HepG2 (cell line): ENCODE measurements at regions not wholly inside any gene's neighbourhood (a gene's known extent, or its start where the extent isn't known, plus 50 kb on each side); places are given as distances from the start of the nearest gene placed in this dataset.

Source experiments
- ATAC-seq: fragments of 200-7000 bp; cut with Tn5 transposase; 3 replicates; pipeline ENCODE4 v1.9.1; 2020; ENCODE audit warnings: mild to moderate bottlenecking, moderate library complexity
- BruUV-seq: library from RNA; stranded (reverse); fragments of 400-500 nt; replicated peaks from 2 replicates; lab custom pipeline; 2021; lab: Mats Ljungman, UMichigan
- CTCF ChIA-PET: fragments of 300-600 bp; formaldehyde crosslinking; extraction: SDS; loops from one replicate; lab custom pipeline; 2021; ENCODE audit warnings: low total read pairs, inconsistent platforms, low intra/inter-chr PET ratio; lab: Yijun Ruan, JAX
- POLR2A ChIA-PET: fragments of 350-600 bp; sonication (Branson Sonifier 250); formaldehyde crosslinking; loops from one replicate; lab custom pipeline; 2020; ENCODE audit warnings: antibody characterized with exemption, inconsistent platforms; lab: Yijun Ruan, JAX
- DNase-seq: peaks from one replicate; pipeline ENCODE4 v3.0.0-alpha.2; 2015; ENCODE audit warnings: low spot score
- FAIRE-seq: peaks from 3 replicates; lab custom pipeline; 2011; peaks lifted over from hg19 to GRCh38; lab: Jason Lieb, UNC
- H2AFZ ChIP-seq: one replicate; pipeline ENCODE4 v1.6.1; 2011; ENCODE audit warnings: low read length, inconsistent platforms
- H3K27ac ChIP-seq: fragments of 300-600 bp; 3 replicates; pipeline ENCODE4 v1.8.0; 2011; ENCODE audit warnings: mixed run types, mild to moderate bottlenecking, mixed read lengths, low read length, inconsistent platforms; ENCODE audit not compliant: insufficient read depth; ENCODE audit errors: extremely low read length
- H3K27me3 ChIP-seq, 2 experiments: fragments of 200-600 bp in 1 of 2; 2 replicates in 1 of 2; 3 replicates in 1 of 2; pipeline versions ENCODE4 v1.6.0 to v1.8.0; 2011; ENCODE audit warnings: low read length in 2 of 2, mild to moderate bottlenecking in 2 of 2, moderate library complexity in 2 of 2, inconsistent platforms in 1 of 2; ENCODE audit not compliant: insufficient read depth in 2 of 2, control insufficient read depth in 1 of 2
- H3K36me3 ChIP-seq, 2 experiments: fragments of 200-600 bp in 1 of 2; replicated peaks in 1 of 2; 2 replicates in 1 of 2; 3 replicates in 1 of 2; pipeline versions ENCODE4 v1.5.1 to v1.8.0; 2011; ENCODE audit warnings: low read length in 2 of 2, inconsistent platforms in 1 of 2; ENCODE audit not compliant: insufficient read depth in 2 of 2, control insufficient read depth in 1 of 2
- H3K4me1 ChIP-seq: 2 replicates; pipeline ENCODE4 v1.5.1; 2012; ENCODE audit warnings: low read length, inconsistent platforms; ENCODE audit not compliant: insufficient read depth
- H3K4me2 ChIP-seq: 2 replicates; pipeline ENCODE4 v1.6.0; 2011; ENCODE audit warnings: low read depth, low read length, inconsistent platforms
- H3K4me3 ChIP-seq, 3 experiments: fragments of 200-600 bp in 1 of 3; sonication (generic), shearing (Covaris generic) in 1 of 3; replicated peaks in 1 of 3; 2 replicates each; pipeline ENCODE4 v1.5.1; 2011 to 2016; ENCODE audit warnings: low read length in 3 of 3, inconsistent platforms in 2 of 3, low read depth in 2 of 3, mild to moderate bottlenecking in 2 of 3, control low read depth in 1 of 3, mixed read lengths in 1 of 3; ENCODE audit not compliant: insufficient read depth in 1 of 3
- H3K79me2 ChIP-seq: one replicate; pipeline ENCODE4 v1.6.1; 2011; ENCODE audit warnings: low read length, inconsistent platforms; ENCODE audit not compliant: insufficient read depth
- H3K9ac ChIP-seq: 2 replicates; pipeline ENCODE4 v1.6.0; 2011; ENCODE audit warnings: mild to moderate bottlenecking, low read depth, low read length, inconsistent platforms; ENCODE audit not compliant: insufficient read depth
- H3K9me3 ChIP-seq: 2 replicates; pipeline ENCODE4 v1.5.1; 2012; ENCODE audit warnings: mild to moderate bottlenecking, low read length
- H4K20me1 ChIP-seq: 2 replicates; pipeline ENCODE4 v1.6.0; 2011; ENCODE audit warnings: inconsistent platforms, mild to moderate bottlenecking, low read length, moderate library complexity; ENCODE audit not compliant: insufficient read depth
- DRAP1 ChIP-seq: IDR thresholded peaks from 2 replicates; pipeline ENCODE4 v1.6.1; 2016; ENCODE audit warnings: missing genetic modification reagents, missing compliant biosample characterization
- HOXD1 ChIP-seq: sonication (generic); formaldehyde crosslinking; IDR thresholded peaks from 2 replicates; pipeline ENCODE4 v1.5.0; 2020; ENCODE audit warnings: missing genetic modification reagents
- TBP ChIP-seq: sonication (generic); formaldehyde crosslinking; IDR thresholded peaks from 2 replicates; pipeline ENCODE4 v1.5.0; 2020; ENCODE audit warnings: missing genetic modification reagents
- ZBED4 ChIP-seq: sonication (generic); formaldehyde crosslinking; IDR thresholded peaks from 2 replicates; pipeline ENCODE4 v1.4.0; 2020; ENCODE audit warnings: missing genetic modification reagents, borderline replicate concordance
- ZHX1 ChIP-seq: sonication (generic); formaldehyde crosslinking; IDR thresholded peaks from 2 replicates; pipeline ENCODE4 v1.8.1; 2022; ENCODE audit warnings: low read depth, mild to moderate bottlenecking, missing genetic modification reagents
- ZNF292 ChIP-seq: sonication (generic); formaldehyde crosslinking; IDR thresholded peaks from 2 replicates; pipeline ENCODE4 v1.8.1; 2022; ENCODE audit warnings: mild to moderate bottlenecking, low read depth, missing genetic modification reagents, borderline replicate concordance
- ZNF597 ChIP-seq: sonication (generic); formaldehyde crosslinking; IDR thresholded peaks from 2 replicates; pipeline ENCODE4 v1.5.0; 2020; ENCODE audit warnings: missing genetic modification reagents
- WGBS: methylation state at CpG from one replicate; pipeline ENCODE4 v1.1.6; 2017; ENCODE audit warnings: low lambda C conversion rate; 5-methylcytosine and 5-hydroxymethylcytosine counted together
- in situ Hi-C: cut with HindIII; loops from 2 replicates; pipeline ENCODE4 v1.10.0; 2017; ENCODE audit warnings: low pct_unique_long_range_greater_than_20kb; ENCODE audit not compliant: extremely low pct_ligation_motif_present
- intact Hi-C: fragments of 100-400 bp; cut with micrococcal nuclease; formaldehyde crosslinking; loops from one replicate; pipeline ENCODE4 v1.10.0; 2022; ENCODE audit not compliant: unreplicated experiment

GRCh38 chr10:114761205-114762193 lies 60.1 kb upstream of the FHIP2A start:
- H3K27ac ChIP-seq: no peak overlapping the region
- ChIA-PET CTCF (no interaction called here), POLR2A (no interaction called here)
- H3K27me3 ChIP-seq: peaks cover 2 to 11% of the 10 kb centered on the region in 2 experiments; a peak in 4 of 5 replicates
- H4K20me1 ChIP-seq: no peaks in the 10 kb centered on the region
- no peaks in the 10 kb centered on the region for H3K36me3 ChIP-seq
- intact Hi-C loops (no loop called here), in situ Hi-C loops (no loop called here)
- no peak for DNase-seq
- H2AFZ ChIP-seq: no peak overlapping the region
- TF ChIP-seq HOXD1 (CRISPR knock-in tag) (no peak), DRAP1 (CRISPR knock-in tag) (no peak), ZNF597 (CRISPR knock-in tag) (no peak), TBP (CRISPR knock-in tag) (no peak), ZNF292 (CRISPR knock-in tag) (no peak), ZHX1 (CRISPR knock-in tag) (no peak), ZBED4 (CRISPR knock-in tag) (no peak)
- H3K79me2 ChIP-seq: no peaks in the 10 kb centered on the region
- no peak for ATAC-seq
- no peak for FAIRE-seq
- no TSS peak for BruUV-seq
- no peak overlapping the region for H3K4me2 ChIP-seq
- no peaks in the 10 kb centered on the region for H3K4me1 ChIP-seq
- H3K9ac ChIP-seq: no peak overlapping the region
- no peak overlapping the region for H3K4me3 ChIP-seq
- H3K9me3 ChIP-seq: no peaks in the 10 kb centered on the region
- 11% methylated on average over 11 of the region's 11 CpGs for WGBS
